ENCODE measurements at regions not wholly inside any gene's neighbourhood (a gene's known extent, or its start where the extent isn't known, plus 50 kb on each side); places are given as distances from the start of the nearest gene placed in this dataset.
"Not testable (repeated sequence)": the region's sequence is repeated elsewhere in the genome, so short reads cannot be mapped to it uniquely, and the experiment has no call there.

GRCh38 chr10:129165076-129165720, 301.8 kb upstream of the MGMT start:
- DNase-seq (ENCODE audit: low read depth) = no peak

- no peak for DNase-seq (ENCODE audit: low read depth)
Observed at GRCh38 chr10:129165770-129166169, 301.3 kb upstream of the MGMT start.

GRCh38 chr10:129168660-129169059, 298.4 kb upstream of the MGMT start:
- DNase-seq (ENCODE audit: low read depth) = no peak

GRCh38 chr10:129169115-129169514, 297.9 kb upstream of the MGMT start:
- DNase-seq (ENCODE audit: low read depth) = no peak

- no peak for DNase-seq (ENCODE audit: low read depth)
Observed at GRCh38 chr10:129170812-129171211, 296.2 kb upstream of the MGMT start.

GRCh38 chr10:129171812-129172211, 295.2 kb upstream of the MGMT start:
- DNase-seq (ENCODE audit: low read depth) = no peak

- no peak for DNase-seq (ENCODE audit: low read depth)
Observed at GRCh38 chr10:129174232-129175014, 292.6 kb upstream of the MGMT start.

GRCh38 chr10:129179245-129179971, 287.6 kb upstream of the MGMT start:
- no peak for DNase-seq (ENCODE audit: low read depth)

GRCh38 chr10:129179972-129180678, 286.9 kb upstream of the MGMT start:
- DNase-seq (ENCODE audit: low read depth) = no peak

- DNase-seq (ENCODE audit: low read depth) = no peak
Observed at GRCh38 chr10:129184196-129184595, 282.8 kb upstream of the MGMT start.

- DNase-seq (ENCODE audit: low read depth) = no peak
Observed at GRCh38 chr10:129187331-129187730, 279.7 kb upstream of the MGMT start.

GRCh38 chr10:129191797-129192196, 275.2 kb upstream of the MGMT start:
- DNase-seq (ENCODE audit: low read depth) = no peak

GRCh38 chr10:129192344-129193128, 274.5 kb upstream of the MGMT start:
- no peak for DNase-seq (ENCODE audit: low read depth)

- no peak for DNase-seq (ENCODE audit: low read depth)
Observed at GRCh38 chr10:129193148-129193547, 273.9 kb upstream of the MGMT start.

GRCh38 chr10:129194181-129194870, 272.7 kb upstream of the MGMT start:
- DNase-seq (ENCODE audit: low read depth) = no peak

GRCh38 chr10:129199826-129200225, 267.2 kb upstream of the MGMT start:
- no peak for DNase-seq (ENCODE audit: low read depth)

GRCh38 chr10:129203819-129204218, 263.2 kb upstream of the MGMT start:
- no peak for DNase-seq (ENCODE audit: low read depth)

GRCh38 chr10:129207297-129207696, 259.7 kb upstream of the MGMT start:
- no peak for DNase-seq (ENCODE audit: low read depth)

- DNase-seq (ENCODE audit: low read depth) = no peak
Observed at GRCh38 chr10:129210876-129211275, 256.2 kb upstream of the MGMT start.

- DNase-seq (ENCODE audit: low read depth) = no peak
Observed at GRCh38 chr10:129213256-129213655, 253.8 kb upstream of the MGMT start.

- DNase-seq (ENCODE audit: low read depth) = not testable (repeated sequence)
Observed at GRCh38 chr10:129213996-129214395, 253.0 kb upstream of the MGMT start.
